ENCODE measurements at regions not wholly inside any gene's neighbourhood (a gene's known extent, or its start where the extent isn't known, plus 50 kb on each side); places are given as distances from the start of the nearest gene placed in this dataset.

GRCh38 chr3:167958141-167958540 lies 137.6 kb downstream of the GOLIM4 start:
- no peak for DNase-seq

GRCh38 chr3:167952969-167953368 lies 142.8 kb downstream of the GOLIM4 start:
- no peak for DNase-seq

GRCh38 chr3:167950212-167950611 lies 145.5 kb downstream of the GOLIM4 start:
- no peak for DNase-seq

GRCh38 chr3:167941234-167941995 lies 154.3 kb downstream of the GOLIM4 start:
- peak; percentile 26 to 30 for DNase-seq

GRCh38 chr3:167940241-167940640 lies 155.5 kb downstream of the GOLIM4 start:
- no peak for DNase-seq

GRCh38 chr3:167938516-167938915 lies 157.2 kb downstream of the GOLIM4 start:
- DNase-seq = no peak

GRCh38 chr3:167936019-167936418 lies 159.7 kb downstream of the GOLIM4 start:
- DNase-seq = no peak

GRCh38 chr3:167930453-167930852 lies 165.3 kb downstream of the GOLIM4 start:
- DNase-seq = no peak

- DNase-seq = no peak
Measured at GRCh38 chr3:167929968-167930367, 165.8 kb downstream of the GOLIM4 start.

GRCh38 chr3:167928381-167928780 lies 167.3 kb downstream of the GOLIM4 start:
- DNase-seq = no peak

GRCh38 chr3:167920747-167921146 lies 175.0 kb downstream of the GOLIM4 start:
- no peak for DNase-seq

GRCh38 chr3:167919590-167919989 lies 176.1 kb downstream of the GOLIM4 start:
- no peak for DNase-seq

GRCh38 chr3:167918686-167919085 lies 177.0 kb downstream of the GOLIM4 start:
- DNase-seq = no peak

GRCh38 chr3:167918008-167918596 lies 177.6 kb downstream of the GOLIM4 start:
- DNase-seq = no peak

GRCh38 chr3:167913219-167913835 lies 177.8 kb downstream of the SERPINI1 start:
- DNase-seq = no peak

GRCh38 chr3:167909952-167910351 lies 174.4 kb downstream of the SERPINI1 start:
- no peak for DNase-seq

GRCh38 chr3:167909504-167909896 lies 174.0 kb downstream of the SERPINI1 start:
- DNase-seq = no peak

- DNase-seq = no peak
Measured at GRCh38 chr3:167908746-167909503, 173.4 kb downstream of the SERPINI1 start.

- DNase-seq = no peak
Measured at GRCh38 chr3:167908221-167908620, 172.7 kb downstream of the SERPINI1 start.

GRCh38 chr3:167901138-167901537 lies 165.6 kb downstream of the SERPINI1 start:
- DNase-seq = no peak

- no peak for DNase-seq
Measured at GRCh38 chr3:167899093-167899492, 163.6 kb downstream of the SERPINI1 start.

GRCh38 chr3:167898091-167898490 lies 162.6 kb downstream of the SERPINI1 start:
- DNase-seq = no peak
